Suprapubic skin (tissue), 4 donors: ENCODE measurements at regions not wholly inside any gene's neighbourhood (a gene's known extent, or its start where the extent isn't known, plus 50 kb on each side); places are given as distances from the start of the nearest gene placed in this dataset.

ENCODE experiments used
- DNase-seq, 2 donors: peaks; one replicate each; pipeline ENCODE4 v3.0.0-alpha.2; 2019; ENCODE audit warnings: low spot score in 2 of 2
- H3K27ac ChIP-seq: fragments of 200-600 bp; sonication (generic); one replicate; pipeline ENCODE4 v1.5.1; 2019
- H3K27me3 ChIP-seq: fragments of 200-600 bp; sonication (generic); one replicate; pipeline ENCODE4 v1.5.1; 2019
- H3K36me3 ChIP-seq: fragments of 200-600 bp; sonication (generic); one replicate; pipeline ENCODE4 v1.5.1; 2019
- H3K4me1 ChIP-seq: fragments of 200-600 bp; sonication (generic); one replicate; pipeline ENCODE4 v1.5.1; 2019
- H3K4me3 ChIP-seq: fragments of 200-600 bp; sonication (generic); one replicate; pipeline ENCODE4 v1.5.1; 2019; ENCODE audit warnings: mild to moderate bottlenecking
- H3K9me3 ChIP-seq: fragments of 200-600 bp; sonication (generic); one replicate; pipeline ENCODE4 v1.5.1; 2019
- EP300 ChIP-seq: sonication (generic); formaldehyde crosslinking; IDR thresholded peaks from one replicate; pipeline ENCODE4 v1.6.1; 2017; ENCODE audit warnings: antibody characterized with exemption
- POLR2A ChIP-seq, 2 donors: fragments of 450-650 bp; IDR thresholded peaks; one replicate each; pipeline ENCODE4 v1.6.1; 2017; ENCODE audit warnings: antibody characterized with exemption in 2 of 2, mild to moderate bottlenecking in 2 of 2, moderate library complexity in 2 of 2
- POLR2AphosphoS5 ChIP-seq, 3 donors: sonication (generic); formaldehyde crosslinking; IDR thresholded peaks; one replicate each; pipeline ENCODE4 v1.6.1; 2017; ENCODE audit warnings: antibody characterized with exemption in 3 of 3
- WGBS: methylation state at CpG from one replicate; pipeline ENCODE4 v1.1.5; 2018; 5-methylcytosine and 5-hydroxymethylcytosine counted together
- TF ChIP-seq, protein P1 (sequence below), 2 donors: fragments of 200-600 bp in 1 of 2; fragments of 450-650 bp in 1 of 2; sonication (generic) in 1 of 2; IDR thresholded peaks; one replicate each; pipeline ENCODE4 v1.5.1; 2016 to 2019; ENCODE audit warnings: antibody characterized with exemption in 2 of 2, mild to moderate bottlenecking in 1 of 2, moderate library complexity in 1 of 2

DNA sequence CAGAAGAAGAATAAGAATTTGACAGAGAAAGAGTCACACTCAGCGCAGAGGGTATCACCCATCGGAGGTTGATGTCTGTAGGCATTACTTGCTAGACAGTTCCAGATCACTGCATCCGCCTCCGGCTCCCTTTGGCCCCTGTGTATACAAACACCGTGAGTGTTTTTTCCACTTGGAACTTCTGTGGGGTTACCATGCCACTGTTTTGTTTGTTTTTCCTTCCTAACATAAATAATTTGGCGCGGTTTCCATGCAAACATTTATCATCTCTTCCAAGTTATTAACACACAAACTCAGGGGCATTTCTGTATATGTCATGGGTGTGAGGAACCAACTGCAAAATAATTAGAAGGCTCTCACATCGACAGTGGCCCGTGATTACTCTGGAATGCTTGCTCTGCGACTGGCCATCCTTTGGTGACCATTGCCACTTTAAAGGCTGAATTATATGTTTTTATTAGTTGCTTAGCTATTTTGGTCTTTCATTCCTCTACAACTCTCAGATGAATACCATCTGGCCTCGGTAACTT is 612.2 kb upstream of the MKI67 start:
- H3K9me3 ChIP-seq, result no peaks in the 10 kb centered on the region
- no peak overlapping the region for H3K4me3 ChIP-seq
- TF ChIP-seq, protein P1, sequence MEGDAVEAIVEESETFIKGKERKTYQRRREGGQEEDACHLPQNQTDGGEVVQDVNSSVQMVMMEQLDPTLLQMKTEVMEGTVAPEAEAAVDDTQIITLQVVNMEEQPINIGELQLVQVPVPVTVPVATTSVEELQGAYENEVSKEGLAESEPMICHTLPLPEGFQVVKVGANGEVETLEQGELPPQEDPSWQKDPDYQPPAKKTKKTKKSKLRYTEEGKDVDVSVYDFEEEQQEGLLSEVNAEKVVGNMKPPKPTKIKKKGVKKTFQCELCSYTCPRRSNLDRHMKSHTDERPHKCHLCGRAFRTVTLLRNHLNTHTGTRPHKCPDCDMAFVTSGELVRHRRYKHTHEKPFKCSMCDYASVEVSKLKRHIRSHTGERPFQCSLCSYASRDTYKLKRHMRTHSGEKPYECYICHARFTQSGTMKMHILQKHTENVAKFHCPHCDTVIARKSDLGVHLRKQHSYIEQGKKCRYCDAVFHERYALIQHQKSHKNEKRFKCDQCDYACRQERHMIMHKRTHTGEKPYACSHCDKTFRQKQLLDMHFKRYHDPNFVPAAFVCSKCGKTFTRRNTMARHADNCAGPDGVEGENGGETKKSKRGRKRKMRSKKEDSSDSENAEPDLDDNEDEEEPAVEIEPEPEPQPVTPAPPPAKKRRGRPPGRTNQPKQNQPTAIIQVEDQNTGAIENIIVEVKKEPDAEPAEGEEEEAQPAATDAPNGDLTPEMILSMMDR (IDR thresholded peaks at IDR 0.05), result no peak
- TF ChIP-seq POLR2A (IDR thresholded peaks at IDR 0.05) (no peak), EP300 (no peak), POLR2AphosphoS5 (IDR thresholded peaks at IDR 0.05) (no peak)
- H3K27me3 ChIP-seq, result no peaks in the 10 kb centered on the region
- H3K27ac ChIP-seq, result no peak overlapping the region
- DNase-seq, result no peak
- H3K36me3 ChIP-seq, result no peaks in the 10 kb centered on the region
- WGBS, result 64% methylated on average over 11 of the region's 11 CpGs
- no peaks in the 10 kb centered on the region for H3K4me1 ChIP-seq

DNA sequence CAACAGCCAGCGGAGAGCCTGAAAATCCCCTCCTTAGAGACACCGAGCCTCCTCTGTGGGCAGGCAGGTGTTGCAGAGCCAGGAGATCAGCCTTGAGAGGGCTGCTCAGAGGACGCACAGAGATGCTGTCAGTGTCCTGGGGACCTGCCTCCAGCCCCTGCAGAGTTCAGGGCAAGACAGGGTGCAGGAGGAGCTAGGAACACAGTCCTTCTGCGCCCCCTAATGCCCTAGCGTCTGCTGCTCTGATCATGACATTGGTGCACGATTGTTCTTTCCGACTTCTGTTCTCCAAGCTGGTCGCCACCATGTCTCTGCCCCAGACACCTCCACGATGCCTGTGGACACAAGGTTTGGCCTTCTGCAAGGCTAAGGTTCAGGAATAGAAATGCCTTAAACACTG is 613.7 kb upstream of the MKI67 start:
- Histone ChIP-seq H3K9me3 (no peaks in the 10 kb centered on the region), H3K27me3 (no peaks in the 10 kb centered on the region), H3K27ac (no peak overlapping the region), H3K36me3 (no peaks in the 10 kb centered on the region), H3K4me3 (no peak overlapping the region), H3K4me1 (no peaks in the 10 kb centered on the region)
- no peak for TF ChIP-seq POLR2A (IDR thresholded peaks at IDR 0.05)
- TF ChIP-seq, protein P1 (IDR thresholded peaks at IDR 0.05), result no peak
- no peak for TF ChIP-seq POLR2AphosphoS5 (IDR thresholded peaks at IDR 0.05)
- no peak for TF ChIP-seq EP300
- 78% methylated on average over 8 of the region's 9 CpGs for WGBS
- DNase-seq, result no peak

DNA sequence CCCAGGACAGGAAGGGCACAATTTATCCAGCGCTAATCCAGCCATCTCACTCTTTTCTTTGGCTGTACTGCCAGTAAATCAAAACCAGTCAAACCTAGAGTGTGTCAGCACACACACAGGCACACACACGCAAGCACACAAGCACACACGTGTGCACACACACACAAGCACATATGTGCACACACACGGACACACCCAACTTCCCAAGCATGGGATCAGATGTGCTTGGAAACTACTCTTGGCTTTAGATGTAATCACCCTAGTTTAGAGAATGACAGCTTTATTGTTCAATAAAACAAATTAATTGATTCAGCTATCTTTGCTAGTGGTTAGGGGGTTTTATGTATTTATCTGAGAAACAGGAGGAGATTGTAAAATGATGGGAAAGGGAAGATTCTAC is 615.0 kb upstream of the MKI67 start:
- no peak for DNase-seq
- H3K36me3 ChIP-seq, result no peaks in the 10 kb centered on the region
- TF ChIP-seq POLR2AphosphoS5 (IDR thresholded peaks at IDR 0.05) (no peak), POLR2A (IDR thresholded peaks at IDR 0.05) (no peak), EP300 (no peak)
- TF ChIP-seq, protein P1 (IDR thresholded peaks at IDR 0.05), result no peak
- WGBS, result 88% methylated on average over 4 of the region's 4 CpGs
- H3K27ac ChIP-seq, result no peak overlapping the region
- H3K4me3 ChIP-seq, result no peak overlapping the region
- no peaks in the 10 kb centered on the region for H3K27me3 ChIP-seq
- H3K9me3 ChIP-seq, result no peaks in the 10 kb centered on the region
- no peaks in the 10 kb centered on the region for H3K4me1 ChIP-seq

DNA sequence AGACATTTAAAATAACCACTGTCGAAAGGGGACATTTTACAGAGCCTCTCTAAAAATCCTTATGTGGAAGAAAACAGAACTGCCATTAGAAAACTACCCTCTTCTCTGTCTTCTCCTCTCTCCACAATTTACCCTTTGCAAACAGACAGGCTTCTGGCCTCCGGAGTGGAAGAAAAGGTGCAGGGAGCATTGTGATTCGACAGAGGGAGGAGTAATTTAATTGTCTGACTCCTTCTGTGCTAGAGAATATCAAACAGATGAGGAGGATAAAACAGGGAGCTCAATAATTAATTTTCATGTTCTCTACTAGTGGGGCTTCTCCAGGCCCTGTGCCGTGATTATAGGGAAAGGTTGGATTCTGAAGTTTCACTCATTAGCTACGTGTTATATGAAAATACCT is 615.5 kb upstream of the MKI67 start:
- 84% methylated on average over 5 of the region's 5 CpGs for WGBS
- Histone ChIP-seq H3K9me3 (no peaks in the 10 kb centered on the region), H3K27ac (no peak overlapping the region), H3K27me3 (no peaks in the 10 kb centered on the region), H3K36me3 (no peaks in the 10 kb centered on the region), H3K4me1 (no peaks in the 10 kb centered on the region), H3K4me3 (no peak overlapping the region)
- DNase-seq, result no peak
- TF ChIP-seq POLR2AphosphoS5 (IDR thresholded peaks at IDR 0.05) (no peak), POLR2A (IDR thresholded peaks at IDR 0.05) (no peak), EP300 (no peak)
- TF ChIP-seq, protein P1 (IDR thresholded peaks at IDR 0.05), result no peak

DNA sequence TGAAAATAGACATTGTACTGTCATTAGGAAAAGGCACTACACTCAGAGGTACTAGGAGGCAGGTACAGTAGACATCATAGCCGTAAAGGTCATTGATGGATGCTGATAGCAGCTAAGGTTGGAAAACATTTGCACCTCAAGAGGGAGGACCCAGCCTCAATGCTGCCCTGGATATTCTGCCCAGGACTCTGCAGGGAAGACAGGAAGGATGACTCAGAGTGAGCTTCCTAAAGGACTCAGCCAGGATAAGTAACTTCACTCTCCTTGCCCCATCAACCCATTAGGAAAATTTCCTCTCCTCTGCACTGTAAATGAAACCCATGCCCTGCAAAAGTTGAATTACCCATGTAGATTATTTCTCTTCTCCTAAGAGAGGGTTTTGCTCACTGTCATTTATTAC is 617.9 kb upstream of the MKI67 start:
- Histone ChIP-seq H3K4me1 (no peaks in the 10 kb centered on the region), H3K27me3 (no peaks in the 10 kb centered on the region), H3K4me3 (no peak overlapping the region), H3K9me3 (no peaks in the 10 kb centered on the region), H3K27ac (no peak overlapping the region), H3K36me3 (no peaks in the 10 kb centered on the region)
- no peak for DNase-seq
- WGBS, result 85% methylated on average over 1 of the region's 1 CpG
- TF ChIP-seq POLR2AphosphoS5 (IDR thresholded peaks at IDR 0.05) (no peak), EP300 (no peak), POLR2A (IDR thresholded peaks at IDR 0.05) (no peak)
- TF ChIP-seq, protein P1 (IDR thresholded peaks at IDR 0.05), result no peak
